GM19238 (cell line): ENCODE measurements at regions not wholly inside any gene's neighbourhood (a gene's known extent, or its start where the extent isn't known, plus 50 kb on each side); places are given as distances from the start of the nearest gene placed in this dataset.
"Not testable (repeated sequence)": the region's sequence is repeated elsewhere in the genome, so short reads cannot be mapped to it uniquely, and the experiment has no call there.

Experiments used
- DNase-seq: peaks from one replicate; pipeline ENCODE4 v3.0.0; 2011; ENCODE audit warnings: low spot score; ENCODE audit not compliant: insufficient read length

DNA sequence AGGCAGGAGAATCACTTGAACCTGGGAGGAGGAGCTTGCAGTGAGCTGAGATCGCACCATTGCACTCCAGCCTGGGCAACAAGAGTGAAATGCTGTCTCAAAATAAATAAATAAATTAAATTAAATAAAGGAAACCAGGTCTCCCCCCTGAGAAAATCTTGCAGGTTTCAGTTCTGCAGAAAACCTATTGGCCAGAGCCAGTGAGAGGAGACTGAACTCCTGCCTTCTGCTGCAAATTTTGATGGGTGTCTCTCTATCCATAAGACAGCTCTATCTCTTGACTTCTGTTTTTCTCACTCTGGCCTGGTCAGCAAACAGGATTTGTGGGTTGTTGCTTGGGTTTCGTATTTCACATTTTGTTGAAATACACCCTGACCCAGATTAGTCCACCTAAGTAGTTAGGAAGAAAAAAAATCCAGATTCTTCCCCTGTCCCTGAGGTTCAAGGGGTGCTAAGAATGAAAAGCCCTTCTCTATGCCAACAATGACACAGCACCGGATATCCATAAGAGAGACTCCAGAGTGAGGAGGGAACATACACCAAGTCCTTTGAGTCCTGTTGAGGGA lies 86.7 kb upstream of the MAP4K4 start:
- DNase-seq, result no peak

GRCh38 chr2:101609433-101609832 lies 88.1 kb upstream of the MAP4K4 start:
- DNase-seq, result no peak

- no peak for DNase-seq
Observed at GRCh38 chr2:101608408-101609310, 88.8 kb upstream of the MAP4K4 start.

GRCh38 chr2:101597347-101597944 lies 100.1 kb upstream of the MAP4K4 start:
- DNase-seq, result no peak

DNA sequence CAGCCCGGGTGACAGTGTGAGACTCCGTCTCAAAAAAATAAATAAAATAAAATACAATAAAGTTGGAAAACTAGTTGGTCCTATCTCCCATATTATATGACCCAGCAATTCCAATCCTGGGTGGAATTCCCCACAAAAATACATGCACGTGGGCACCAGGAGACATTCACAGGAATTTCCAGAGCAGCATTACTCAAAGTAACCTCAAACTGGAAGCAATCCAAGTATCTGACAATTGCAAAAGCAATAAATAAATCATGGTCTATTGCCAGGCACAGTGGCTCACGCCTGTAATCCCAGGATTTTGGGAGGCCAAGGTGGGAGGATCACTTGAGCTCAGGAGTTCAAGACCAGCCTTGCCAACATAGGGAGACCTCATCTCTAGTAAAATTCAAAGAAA lies 101.2 kb upstream of the MAP4K4 start:
- no peak for DNase-seq

- no peak for DNase-seq
Observed at GRCh38 chr2:101587251-101587650, 110.3 kb upstream of the MAP4K4 start.

- DNase-seq, result no peak
Observed at GRCh38 chr2:101583861-101584260, 108.9 kb upstream of the RFX8 start.

GRCh38 chr2:101581675-101582299 lies 106.9 kb upstream of the RFX8 start:
- no peak for DNase-seq

- no peak for DNase-seq
Observed at GRCh38 chr2:101580528-101580927, 105.6 kb upstream of the RFX8 start.

DNA sequence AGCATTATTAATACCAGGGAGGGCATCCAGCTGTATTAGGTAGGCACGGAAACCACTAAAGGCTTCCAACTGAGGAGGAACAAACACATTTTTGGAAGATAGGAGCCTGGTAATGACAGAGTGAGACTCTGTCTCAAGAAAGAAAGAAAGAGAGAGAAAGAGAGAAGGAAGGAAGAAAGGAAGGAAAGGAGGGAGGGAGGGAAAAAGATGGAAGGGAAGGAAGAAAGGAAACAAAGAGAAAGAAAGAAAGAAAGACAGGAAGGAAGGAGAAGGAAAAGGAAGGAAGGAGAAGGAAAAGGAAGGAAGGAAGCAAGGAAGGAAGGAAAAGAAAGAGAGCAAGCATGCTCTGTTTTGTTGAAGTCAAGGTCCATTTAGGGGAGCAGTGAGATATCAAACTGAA lies 103.8 kb upstream of the RFX8 start:
- no peak for DNase-seq

GRCh38 chr2:101578135-101578534 lies 103.2 kb upstream of the RFX8 start:
- DNase-seq, result not testable (repeated sequence)

DNA sequence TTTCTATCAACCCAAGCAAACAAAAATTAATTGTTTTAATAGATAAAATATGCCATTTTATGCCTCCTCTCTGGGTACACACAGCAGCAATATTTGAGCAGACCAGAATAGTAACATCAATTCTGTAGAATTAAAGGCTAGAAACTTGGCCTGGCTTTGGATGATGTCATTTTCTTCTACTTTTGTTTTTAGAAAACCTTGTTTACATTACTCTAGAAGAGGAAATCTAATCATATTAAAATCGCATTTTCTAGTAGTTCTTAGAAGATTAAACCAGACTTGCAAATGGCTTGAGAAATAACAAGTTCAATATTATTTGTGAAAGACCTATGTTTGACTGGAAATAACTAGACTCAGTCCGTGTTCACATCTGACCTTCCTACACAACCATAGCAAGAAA lies 102.3 kb upstream of the RFX8 start:
- DNase-seq, result no peak

DNA sequence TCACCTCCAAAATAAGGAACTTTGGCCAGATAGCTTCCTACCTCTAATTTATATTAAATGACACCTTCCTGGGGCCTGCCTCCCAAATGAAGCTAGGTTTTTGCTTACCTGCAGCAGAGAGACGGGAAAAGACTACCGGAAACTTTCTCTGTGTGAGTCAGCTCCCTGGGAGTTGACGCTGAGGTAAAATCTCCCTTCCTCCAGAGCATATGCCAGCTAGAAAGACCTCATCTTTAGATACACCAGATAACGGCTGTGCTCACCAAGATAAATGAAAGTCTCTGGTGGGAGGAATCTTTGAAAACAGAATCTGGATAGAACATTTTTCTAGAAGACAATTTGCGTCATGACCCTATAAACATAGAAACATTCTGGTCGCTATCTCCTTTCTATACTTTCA lies 99.7 kb upstream of the RFX8 start:
- DNase-seq, result no peak

DNA sequence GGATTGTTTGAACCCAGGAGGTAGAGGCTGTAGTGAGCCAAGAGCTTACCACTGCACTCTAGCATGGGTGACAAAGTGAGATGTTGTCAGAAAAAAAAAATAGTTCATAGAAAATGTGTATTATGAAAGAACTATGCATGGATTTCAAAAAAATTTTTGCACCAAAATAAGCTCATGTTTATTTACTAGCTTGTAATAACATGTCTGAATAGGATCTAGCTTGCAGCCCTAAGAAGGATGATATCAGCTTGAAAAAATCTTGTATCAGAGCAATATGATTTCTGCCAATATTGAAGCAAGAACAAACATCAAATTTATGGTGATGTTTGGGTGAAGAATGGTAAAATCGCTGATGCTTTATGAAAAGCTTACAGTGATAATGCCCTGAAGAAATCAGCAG lies 97.0 kb upstream of the RFX8 start:
- no peak for DNase-seq

DNA sequence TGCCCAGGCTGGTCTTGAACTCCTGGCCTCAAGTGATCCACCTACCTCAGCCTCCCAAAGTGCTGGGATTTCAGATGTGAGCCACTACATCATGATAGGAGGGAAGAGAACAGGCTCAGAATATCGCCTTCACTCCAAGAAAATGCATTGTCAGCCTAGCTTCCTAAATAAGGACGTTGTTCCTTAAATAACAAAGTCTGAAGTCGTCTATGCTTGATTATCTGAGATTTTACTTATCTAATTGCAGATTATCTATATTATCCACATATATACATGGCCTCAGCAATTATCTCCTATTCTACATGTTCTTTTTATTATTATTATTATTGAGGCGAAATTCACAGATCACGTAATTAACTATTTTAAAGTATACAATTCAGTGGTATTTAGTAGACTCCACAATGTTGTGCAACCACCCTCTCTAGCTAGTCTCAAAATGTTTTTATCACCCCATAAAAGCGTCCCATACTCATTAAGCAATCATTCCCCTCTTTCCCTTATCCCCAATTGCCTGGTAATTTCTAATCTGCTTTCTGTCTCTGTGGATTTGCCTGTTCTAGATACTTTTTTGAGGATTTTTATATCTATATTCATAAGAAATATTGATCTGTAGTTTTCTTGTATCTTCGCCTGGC lies 95.1 kb upstream of the RFX8 start:
- no peak for DNase-seq

GRCh38 chr2:101568969-101569368 lies 94.1 kb upstream of the RFX8 start:
- no peak for DNase-seq

- no peak for DNase-seq
Observed at GRCh38 chr2:101566632-101567228, 91.8 kb upstream of the RFX8 start.

GRCh38 chr2:101563849-101564248 lies 88.9 kb upstream of the RFX8 start:
- no peak for DNase-seq

GRCh38 chr2:101560780-101561315 lies 85.9 kb upstream of the RFX8 start:
- DNase-seq, result no peak

DNA sequence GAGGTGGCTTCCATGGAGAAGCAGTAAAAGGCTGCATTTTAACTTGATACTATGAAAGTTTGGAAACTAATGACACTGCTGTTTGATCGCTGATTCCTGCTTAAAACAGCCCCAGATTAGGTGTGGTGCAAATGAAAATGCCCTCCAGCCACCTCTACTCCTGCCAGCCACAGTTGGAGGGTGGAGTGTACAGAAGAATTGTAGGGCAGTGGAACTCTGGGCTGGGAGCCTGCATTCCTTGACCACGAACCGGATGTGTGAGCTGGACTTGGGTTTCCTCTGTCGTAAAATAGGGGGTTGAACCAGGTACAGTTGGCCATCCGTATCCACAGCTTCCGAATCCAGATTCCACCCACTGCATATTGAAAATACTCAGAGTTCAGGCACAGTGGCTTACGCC lies 84.6 kb upstream of the RFX8 start:
- no peak for DNase-seq
